HEK293T (cell line): ENCODE measurements at regions not wholly inside any gene's neighbourhood (a gene's known extent, or its start where the extent isn't known, plus 50 kb on each side); places are given as distances from the start of the nearest gene placed in this dataset.

Experiments
- BHLHE40 ChIP-seq: fragments of 450-650 bp; IDR thresholded peaks from 2 replicates; pipeline ENCODE4 v1.6.1; 2016; ENCODE audit warnings: mild to moderate bottlenecking, moderate library complexity, borderline replicate concordance
- FOXA1 ChIP-seq: fragments of 450-650 bp; IDR thresholded peaks from 2 replicates; pipeline ENCODE4 v1.6.1; 2016; ENCODE audit warnings: mild to moderate bottlenecking
- FOXK2 ChIP-seq: fragments of 450-650 bp; IDR thresholded peaks from 2 replicates; pipeline ENCODE4 v1.6.1; 2016; ENCODE audit warnings: mild to moderate bottlenecking
- FOXM1 ChIP-seq: fragments of 450-650 bp; IDR thresholded peaks from 2 replicates; pipeline ENCODE4 v1.6.1; 2017; ENCODE audit warnings: mild to moderate bottlenecking, borderline replicate concordance
- HDGF ChIP-seq: fragments of 450-650 bp; IDR thresholded peaks from 2 replicates; pipeline ENCODE4 v1.6.1; 2017; ENCODE audit warnings: antibody characterized with exemption, borderline replicate concordance
- L3MBTL2 ChIP-seq: fragments of 450-650 bp; conservative IDR thresholded peaks from 2 replicates; pipeline ENCODE4 v1.6.1; 2016; ENCODE audit warnings: mild to moderate bottlenecking
- LEF1 ChIP-seq: fragments of 450-650 bp; IDR thresholded peaks from 2 replicates; pipeline ENCODE4 v1.6.1; 2017; ENCODE audit warnings: mild to moderate bottlenecking, borderline replicate concordance
- NFRKB ChIP-seq: fragments of 450-650 bp; IDR thresholded peaks from 2 replicates; pipeline ENCODE4 v1.6.1; 2016; ENCODE audit warnings: mild to moderate bottlenecking, moderate library complexity
- PKNOX1 ChIP-seq: fragments of 450-650 bp; IDR thresholded peaks from 2 replicates; pipeline ENCODE4 v1.6.1; 2016
- SP1 ChIP-seq: fragments of 450-650 bp; IDR thresholded peaks from 2 replicates; pipeline ENCODE4 v1.6.1; 2017
- TARDBP ChIP-seq: fragments of 450-650 bp; IDR thresholded peaks from 2 replicates; pipeline ENCODE4 v1.6.1; 2016
- ZNF384 ChIP-seq: fragments of 450-650 bp; IDR thresholded peaks from 2 replicates; pipeline ENCODE4 v1.6.1; 2016

GRCh38 chr1:56069824-56070223 is 509.5 kb downstream of the PLPP3 start:
- no peak for TF ChIP-seq TARDBP
- TF ChIP-seq FOXM1, result no peak
- no peak for TF ChIP-seq FOXA1
- TF ChIP-seq FOXK2, result no peak
- TF ChIP-seq BHLHE40, result no peak
- TF ChIP-seq SP1, result no peak
- TF ChIP-seq LEF1, result no peak
- no peak for TF ChIP-seq PKNOX1
- no peak for TF ChIP-seq HDGF
- no peak for TF ChIP-seq NFRKB
- no peak for TF ChIP-seq L3MBTL2
- no peak for TF ChIP-seq ZNF384
